Panc1 (cell line): ENCODE measurements at regions not wholly inside any gene's neighbourhood (a gene's known extent, or its start where the extent isn't known, plus 50 kb on each side); places are given as distances from the start of the nearest gene placed in this dataset.

ENCODE experiments used
- ATAC-seq: fragments of 200-7000 bp; cut with Tn5 transposase; 2 replicates; pipeline ENCODE4 v1.9.1; 2020; ENCODE audit warnings: mild to moderate bottlenecking, moderate library complexity
- BruUV-seq: library from RNA; stranded (reverse); fragments of 400-500 nt; replicated peaks from 2 replicates; lab custom pipeline; 2021; lab: Mats Ljungman, UMichigan
- CTCF ChIA-PET: fragments of 300-600 bp; sonication (Branson Sonifier 250); formaldehyde crosslinking; loops from one replicate; lab custom pipeline; 2022; ENCODE audit warnings: antibody characterized with exemption; lab: Charles Lee
- POLR2A ChIA-PET: fragments of 300-600 bp; sonication (Branson Sonifier 250); formaldehyde crosslinking; loops from one replicate; lab custom pipeline; 2022; ENCODE audit warnings: antibody characterized with exemption; lab: Charles Lee
- DNase-seq: peaks from one replicate; pipeline ENCODE4 v3.0.0-alpha.2; 2010; ENCODE audit warnings: low read depth, low spot score
- H3K27ac ChIP-seq: 2 replicates; pipeline ENCODE4 v1.5.1; 2011; ENCODE audit warnings: mild to moderate bottlenecking, low read length, inconsistent platforms
- H3K27me3 ChIP-seq: fragments of 200-500 bp; sonication (Bioruptor generic); 2 replicates; pipeline ENCODE4 v1.6.0; 2014; ENCODE audit warnings: low read length, inconsistent platforms; ENCODE audit not compliant: control insufficient read depth, insufficient read depth
- H3K36me3 ChIP-seq: fragments of 200-500 bp; sonication (Bioruptor generic); 2 replicates; pipeline ENCODE4 v1.5.1; 2014; ENCODE audit warnings: inconsistent platforms, mild to moderate bottlenecking, low read length, moderate library complexity; ENCODE audit not compliant: control insufficient read depth, insufficient read depth
- H3K4me1 ChIP-seq: 2 replicates; pipeline ENCODE4 v1.5.1; 2011; ENCODE audit warnings: inconsistent platforms, mild to moderate bottlenecking, low read length, moderate library complexity; ENCODE audit not compliant: control insufficient read depth, insufficient read depth
- H3K4me3 ChIP-seq, 2 experiments: 2 replicates each; pipeline ENCODE4 v1.5.1; 2011 to 2012; ENCODE audit warnings: low read depth in 2 of 2, low read length in 2 of 2, mild to moderate bottlenecking in 2 of 2, inconsistent platforms in 1 of 2, moderate library complexity in 1 of 2
- H3K9me3 ChIP-seq: fragments of 200-500 bp; sonication (Bioruptor generic); 2 replicates; pipeline ENCODE4 v1.5.1; 2014; ENCODE audit warnings: low read depth, mild to moderate bottlenecking, inconsistent platforms, low read length, moderate library complexity; ENCODE audit not compliant: control insufficient read depth, insufficient read depth
- POLR2AphosphoS5 ChIP-seq: IDR thresholded peaks from 2 replicates; pipeline ENCODE4 v1.6.1; 2012; ENCODE audit warnings: mild to moderate bottlenecking, low read depth, low read length, moderate library complexity
- SIN3A ChIP-seq: IDR thresholded peaks from 2 replicates; pipeline ENCODE4 v1.6.1; 2012; ENCODE audit warnings: low read depth, mild to moderate bottlenecking, low read length, moderate library complexity, borderline replicate concordance; ENCODE audit not compliant: insufficient read depth
- TCF7L2 ChIP-seq: IDR thresholded peaks from 2 replicates; pipeline ENCODE4 v1.6.1; 2011; ENCODE audit warnings: mild to moderate bottlenecking, low read depth, low read length, inconsistent platforms
- in situ Hi-C: cut with HindIII; loops from 2 replicates; pipeline ENCODE4 v1.10.0; 2016; ENCODE audit warnings: low sequenced_read_pairs, low pct_unique_long_range_greater_than_20kb
- intact Hi-C: fragments of 100-400 bp; cut with micrococcal nuclease; formaldehyde crosslinking; loops from one replicate; pipeline ENCODE4 v1.10.0; 2022; ENCODE audit not compliant: unreplicated experiment
- TF ChIP-seq, protein P1 (sequence below), 2 experiments: IDR thresholded peaks; 2 replicates each; pipeline ENCODE4 v1.6.1; 2011 to 2012; ENCODE audit warnings: low read depth in 2 of 2, control low read depth in 1 of 2, low read length in 1 of 2, mild to moderate bottlenecking in 1 of 2, moderate library complexity in 1 of 2; ENCODE audit not compliant: insufficient read depth in 1 of 2
- TF ChIP-seq, protein P2 (sequence below): fragments of 450-650 bp; IDR thresholded peaks from 2 replicates; pipeline ENCODE4 v1.5.1; 2017; ENCODE audit warnings: mild to moderate bottlenecking

DNA sequence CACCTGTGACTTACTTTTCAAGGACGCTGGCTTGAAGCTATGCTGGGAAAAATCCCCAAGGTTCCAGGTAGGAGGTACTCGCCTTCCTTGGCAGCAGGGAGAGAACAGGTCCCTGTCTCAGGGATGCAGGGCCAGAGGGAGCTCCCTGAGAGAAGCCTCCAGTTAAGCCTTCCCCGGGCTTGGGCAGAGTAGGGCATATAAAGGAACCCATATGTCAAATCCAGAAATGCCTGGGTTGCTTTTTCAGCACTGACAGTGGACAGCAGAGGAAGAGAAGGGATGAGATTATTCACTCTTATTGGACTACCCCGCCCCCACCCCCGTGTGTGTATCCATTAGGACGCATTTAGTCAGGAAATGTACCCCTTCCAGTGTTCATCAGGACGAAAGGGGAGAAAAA is 89.3 kb upstream of the TEX51 start:
- POLR2A ChIA-PET = no interaction called here
- ATAC-seq = no peak

DNA sequence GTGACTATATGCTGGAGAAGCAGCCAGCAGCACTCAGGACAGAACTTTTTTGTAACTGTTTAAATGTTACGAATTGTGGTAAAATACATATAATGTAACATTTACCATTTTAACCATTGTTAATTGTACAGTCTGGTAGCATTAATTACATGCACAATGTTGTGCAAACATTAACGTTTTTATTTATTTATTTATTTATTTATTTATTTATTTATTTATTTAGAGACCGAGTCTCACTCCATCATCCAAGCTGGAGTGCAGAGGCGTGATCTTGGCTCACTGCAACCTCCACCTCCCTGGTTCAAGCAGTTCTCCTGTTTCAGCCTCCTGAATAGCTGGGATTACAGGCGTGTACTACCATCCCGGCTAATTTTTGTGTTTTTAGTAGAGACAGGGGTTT is 88.7 kb upstream of the TEX51 start:
- Histone ChIP-seq H3K4me3 (no peak overlapping the region), H3K9me3 (no peaks in the 10 kb centered on the region), H3K4me1 (no peaks in the 10 kb centered on the region), H3K27ac (no peak overlapping the region), H3K27me3 (peaks cover 3% of the 10 kb centered on the region), H3K36me3 (no peaks in the 10 kb centered on the region)
- ATAC-seq = no peak
- POLR2A ChIA-PET = no interaction called here
- in situ Hi-C loops = no loop called here
- CTCF ChIA-PET = no interaction called here
- DNase-seq = no peak
- intact Hi-C loops = no loop called here
- TF ChIP-seq POLR2AphosphoS5 (no peak), TCF7L2 (no peak)
- no TSS peak for BruUV-seq

More for the DNA sequence above, 89.3 kb upstream of the TEX51 start:
- H3K36me3 ChIP-seq = no peaks in the 10 kb centered on the region
- no peak overlapping the region for H3K27ac ChIP-seq
- intact Hi-C loops = loop anchor here (10.0 kb wide), 1 partner anchor 165 kb away; no protein-coding TSS in a partner anchor
- no peak for DNase-seq
- H3K27me3 ChIP-seq = peaks cover 3% of the 10 kb centered on the region
- CTCF ChIA-PET = no interaction called here
- in situ Hi-C loops = no loop called here
- H3K4me3 ChIP-seq = no peak overlapping the region
- no peaks in the 10 kb centered on the region for H3K4me1 ChIP-seq
- H3K9me3 ChIP-seq = no peaks in the 10 kb centered on the region
- BruUV-seq = no TSS peak
- TF ChIP-seq, protein P1, sequence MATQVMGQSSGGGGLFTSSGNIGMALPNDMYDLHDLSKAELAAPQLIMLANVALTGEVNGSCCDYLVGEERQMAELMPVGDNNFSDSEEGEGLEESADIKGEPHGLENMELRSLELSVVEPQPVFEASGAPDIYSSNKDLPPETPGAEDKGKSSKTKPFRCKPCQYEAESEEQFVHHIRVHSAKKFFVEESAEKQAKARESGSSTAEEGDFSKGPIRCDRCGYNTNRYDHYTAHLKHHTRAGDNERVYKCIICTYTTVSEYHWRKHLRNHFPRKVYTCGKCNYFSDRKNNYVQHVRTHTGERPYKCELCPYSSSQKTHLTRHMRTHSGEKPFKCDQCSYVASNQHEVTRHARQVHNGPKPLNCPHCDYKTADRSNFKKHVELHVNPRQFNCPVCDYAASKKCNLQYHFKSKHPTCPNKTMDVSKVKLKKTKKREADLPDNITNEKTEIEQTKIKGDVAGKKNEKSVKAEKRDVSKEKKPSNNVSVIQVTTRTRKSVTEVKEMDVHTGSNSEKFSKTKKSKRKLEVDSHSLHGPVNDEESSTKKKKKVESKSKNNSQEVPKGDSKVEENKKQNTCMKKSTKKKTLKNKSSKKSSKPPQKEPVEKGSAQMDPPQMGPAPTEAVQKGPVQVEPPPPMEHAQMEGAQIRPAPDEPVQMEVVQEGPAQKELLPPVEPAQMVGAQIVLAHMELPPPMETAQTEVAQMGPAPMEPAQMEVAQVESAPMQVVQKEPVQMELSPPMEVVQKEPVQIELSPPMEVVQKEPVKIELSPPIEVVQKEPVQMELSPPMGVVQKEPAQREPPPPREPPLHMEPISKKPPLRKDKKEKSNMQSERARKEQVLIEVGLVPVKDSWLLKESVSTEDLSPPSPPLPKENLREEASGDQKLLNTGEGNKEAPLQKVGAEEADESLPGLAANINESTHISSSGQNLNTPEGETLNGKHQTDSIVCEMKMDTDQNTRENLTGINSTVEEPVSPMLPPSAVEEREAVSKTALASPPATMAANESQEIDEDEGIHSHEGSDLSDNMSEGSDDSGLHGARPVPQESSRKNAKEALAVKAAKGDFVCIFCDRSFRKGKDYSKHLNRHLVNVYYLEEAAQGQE (IDR thresholded peaks at IDR 0.05; ENCODE audit: insufficient read depth in 1 of 2, low read depth in 2 of 2, low read length in 1 of 2) = peak in 1 of 2 experiments; percentile 65; a peak in 2 of 4 replicates
- TF ChIP-seq TCF7L2 = no peak

DNA sequence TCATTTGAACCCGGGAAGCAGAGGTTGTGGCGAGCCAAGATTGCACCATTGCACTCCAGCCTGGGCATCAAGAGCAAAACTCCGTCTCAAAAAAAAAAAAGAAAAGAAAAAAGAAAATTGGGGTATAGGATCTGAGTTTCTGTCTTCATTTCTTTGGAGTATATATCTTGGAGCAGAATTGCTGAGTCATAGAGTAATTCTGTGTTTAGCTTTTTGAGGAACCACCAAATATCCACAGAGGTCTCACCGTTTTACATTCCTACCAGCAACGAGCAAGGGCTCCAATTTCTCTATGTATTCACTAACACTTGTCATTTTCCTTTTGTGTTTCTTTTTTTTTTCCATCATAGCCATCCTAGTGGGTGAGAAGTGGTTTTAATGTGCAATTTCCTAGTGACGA is 87.6 kb upstream of the TEX51 start:
- BruUV-seq = no TSS peak

More for the DNA sequence above, 87.6 kb upstream of the TEX51 start:
- ATAC-seq = no peak
- Histone ChIP-seq H3K36me3 (no peaks in the 10 kb centered on the region), H3K4me3 (no peak overlapping the region), H3K4me1 (no peaks in the 10 kb centered on the region), H3K9me3 (no peaks in the 10 kb centered on the region), H3K27ac (no peak overlapping the region), H3K27me3 (peaks cover 3% of the 10 kb centered on the region)
- intact Hi-C loops = no loop called here
- ChIA-PET POLR2A (no interaction called here), CTCF (interaction anchor here (0.7 kb wide), 1 partner anchor 160 kb away, joined by 4 read pairs; no protein-coding TSS in a partner anchor)
- in situ Hi-C loops = no loop called here
- no peak for DNase-seq
- TF ChIP-seq TCF7L2 (no peak), SIN3A (no peak), POLR2AphosphoS5 (no peak)
- TF ChIP-seq, protein P2, sequence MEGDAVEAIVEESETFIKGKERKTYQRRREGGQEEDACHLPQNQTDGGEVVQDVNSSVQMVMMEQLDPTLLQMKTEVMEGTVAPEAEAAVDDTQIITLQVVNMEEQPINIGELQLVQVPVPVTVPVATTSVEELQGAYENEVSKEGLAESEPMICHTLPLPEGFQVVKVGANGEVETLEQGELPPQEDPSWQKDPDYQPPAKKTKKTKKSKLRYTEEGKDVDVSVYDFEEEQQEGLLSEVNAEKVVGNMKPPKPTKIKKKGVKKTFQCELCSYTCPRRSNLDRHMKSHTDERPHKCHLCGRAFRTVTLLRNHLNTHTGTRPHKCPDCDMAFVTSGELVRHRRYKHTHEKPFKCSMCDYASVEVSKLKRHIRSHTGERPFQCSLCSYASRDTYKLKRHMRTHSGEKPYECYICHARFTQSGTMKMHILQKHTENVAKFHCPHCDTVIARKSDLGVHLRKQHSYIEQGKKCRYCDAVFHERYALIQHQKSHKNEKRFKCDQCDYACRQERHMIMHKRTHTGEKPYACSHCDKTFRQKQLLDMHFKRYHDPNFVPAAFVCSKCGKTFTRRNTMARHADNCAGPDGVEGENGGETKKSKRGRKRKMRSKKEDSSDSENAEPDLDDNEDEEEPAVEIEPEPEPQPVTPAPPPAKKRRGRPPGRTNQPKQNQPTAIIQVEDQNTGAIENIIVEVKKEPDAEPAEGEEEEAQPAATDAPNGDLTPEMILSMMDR = no peak
- TF ChIP-seq, protein P1 (IDR thresholded peaks at IDR 0.05; ENCODE audit: insufficient read depth in 1 of 2, low read depth in 2 of 2, low read length in 1 of 2) = no peak
